Astrocyte of the cerebellum (primary cell): ENCODE measurements at regions not wholly inside any gene's neighbourhood (a gene's known extent, or its start where the extent isn't known, plus 50 kb on each side); places are given as distances from the start of the nearest gene placed in this dataset.

Experiments
- DNase-seq: peaks from one replicate; pipeline ENCODE4 v3.0.0-alpha.2; 2011; ENCODE audit warnings: low read depth
- H3K4me3 ChIP-seq: 2 replicates; pipeline ENCODE4 v1.5.1; 2011; ENCODE audit warnings: mild to moderate bottlenecking, low read depth, low read length, moderate library complexity
- in situ Hi-C: cut with HindIII; loops from 2 replicates; pipeline ENCODE4 v1.10.0; 2017; ENCODE audit warnings: low sequenced_read_pairs
- TF ChIP-seq, protein P1 (sequence below): IDR thresholded peaks from 2 replicates; pipeline ENCODE4 v1.5.1; 2012; ENCODE audit warnings: low read length, low read depth, moderate library complexity, mild to moderate bottlenecking; ENCODE audit errors: missing control alignments

DNA sequence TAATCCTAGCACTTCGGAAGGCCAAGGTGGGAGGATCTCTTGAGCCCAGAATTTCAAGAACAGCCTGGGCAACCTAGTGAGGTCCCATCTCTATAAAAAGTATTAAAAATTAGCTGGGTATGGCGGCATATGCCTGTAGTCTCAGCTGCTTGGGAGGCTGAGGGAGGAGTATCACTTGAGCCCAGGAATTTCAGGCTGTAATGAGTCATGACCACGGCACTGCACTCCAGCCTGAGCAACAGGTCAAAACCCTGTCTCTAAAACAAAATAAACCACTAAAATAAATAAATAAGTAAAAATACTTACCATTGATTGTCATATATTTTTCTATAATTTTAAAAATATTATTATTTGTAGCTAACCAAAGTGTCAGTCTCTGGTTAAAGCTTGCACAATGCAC, 315.6 kb upstream of the SMIM31 start:
- in situ Hi-C loops = no loop called here
- TF ChIP-seq, protein P1, sequence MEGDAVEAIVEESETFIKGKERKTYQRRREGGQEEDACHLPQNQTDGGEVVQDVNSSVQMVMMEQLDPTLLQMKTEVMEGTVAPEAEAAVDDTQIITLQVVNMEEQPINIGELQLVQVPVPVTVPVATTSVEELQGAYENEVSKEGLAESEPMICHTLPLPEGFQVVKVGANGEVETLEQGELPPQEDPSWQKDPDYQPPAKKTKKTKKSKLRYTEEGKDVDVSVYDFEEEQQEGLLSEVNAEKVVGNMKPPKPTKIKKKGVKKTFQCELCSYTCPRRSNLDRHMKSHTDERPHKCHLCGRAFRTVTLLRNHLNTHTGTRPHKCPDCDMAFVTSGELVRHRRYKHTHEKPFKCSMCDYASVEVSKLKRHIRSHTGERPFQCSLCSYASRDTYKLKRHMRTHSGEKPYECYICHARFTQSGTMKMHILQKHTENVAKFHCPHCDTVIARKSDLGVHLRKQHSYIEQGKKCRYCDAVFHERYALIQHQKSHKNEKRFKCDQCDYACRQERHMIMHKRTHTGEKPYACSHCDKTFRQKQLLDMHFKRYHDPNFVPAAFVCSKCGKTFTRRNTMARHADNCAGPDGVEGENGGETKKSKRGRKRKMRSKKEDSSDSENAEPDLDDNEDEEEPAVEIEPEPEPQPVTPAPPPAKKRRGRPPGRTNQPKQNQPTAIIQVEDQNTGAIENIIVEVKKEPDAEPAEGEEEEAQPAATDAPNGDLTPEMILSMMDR = no peak
- no peak overlapping the region for H3K4me3 ChIP-seq
- DNase-seq = no peak

DNA sequence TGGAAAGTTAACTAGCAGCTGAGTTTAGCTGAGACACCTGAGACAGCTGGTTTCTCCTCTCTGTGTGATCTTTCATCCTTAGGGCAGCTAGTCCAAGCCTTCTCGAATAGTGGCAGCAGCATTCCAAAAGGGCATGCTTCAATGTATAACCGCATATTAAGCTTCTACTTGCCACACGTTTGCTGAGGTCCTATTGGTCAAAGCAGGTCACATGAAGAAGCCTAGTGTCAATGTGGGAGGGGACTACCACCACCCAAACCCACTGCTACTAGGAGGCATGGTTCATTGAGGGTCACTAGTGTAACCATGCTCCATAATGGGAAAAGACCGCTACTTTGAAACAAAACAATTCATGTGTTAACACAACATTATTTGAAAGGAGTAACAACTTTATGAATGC, 314.9 kb upstream of the SMIM31 start:
- H3K4me3 ChIP-seq = no peak overlapping the region
- TF ChIP-seq, protein P1 = no peak
- in situ Hi-C loops = no loop called here
- DNase-seq = no peak

DNA sequence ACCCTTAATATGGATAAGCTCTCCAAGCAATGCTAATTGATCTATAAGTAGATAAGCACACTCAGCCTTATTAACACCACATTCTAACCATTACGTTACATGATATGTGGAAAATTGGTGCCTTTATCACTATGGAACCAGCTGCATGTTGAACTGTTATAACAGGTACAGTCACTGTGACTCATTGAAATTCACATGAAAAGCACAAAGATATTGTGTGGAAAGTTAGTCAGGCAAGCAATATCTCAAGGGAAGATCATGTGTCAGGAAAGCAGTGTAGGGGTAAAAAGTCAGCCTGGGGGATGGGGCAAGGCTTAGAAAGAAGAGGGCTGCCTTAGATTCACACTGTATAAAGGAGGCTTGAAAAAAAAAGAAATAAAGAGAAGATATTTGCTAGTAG, 313.7 kb upstream of the SMIM31 start:
- TF ChIP-seq, protein P1 = no peak
- H3K4me3 ChIP-seq = no peak overlapping the region
- in situ Hi-C loops = no loop called here
- DNase-seq = no peak

DNA sequence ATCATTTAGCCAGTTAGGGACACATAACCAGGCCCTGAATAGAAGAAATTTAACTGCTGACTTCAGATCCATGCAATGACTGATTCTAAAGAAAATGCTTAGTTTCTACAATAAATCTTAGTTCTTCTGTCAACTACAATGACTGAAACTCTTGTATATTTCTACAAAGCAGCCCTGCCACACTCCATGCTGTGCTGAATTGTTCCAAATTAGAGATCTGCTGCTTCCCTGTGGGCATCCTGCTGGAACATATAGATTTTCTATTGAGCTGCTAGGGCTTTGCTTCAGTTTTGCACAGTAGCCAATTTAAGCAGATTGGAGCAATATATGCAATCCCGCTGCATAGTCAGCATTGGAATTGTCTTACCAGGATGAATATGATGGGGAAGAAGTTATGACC, 312.8 kb upstream of the SMIM31 start:
- H3K4me3 ChIP-seq = no peak overlapping the region
- TF ChIP-seq, protein P1 = no peak
- in situ Hi-C loops = no loop called here
- DNase-seq = no peak

DNA sequence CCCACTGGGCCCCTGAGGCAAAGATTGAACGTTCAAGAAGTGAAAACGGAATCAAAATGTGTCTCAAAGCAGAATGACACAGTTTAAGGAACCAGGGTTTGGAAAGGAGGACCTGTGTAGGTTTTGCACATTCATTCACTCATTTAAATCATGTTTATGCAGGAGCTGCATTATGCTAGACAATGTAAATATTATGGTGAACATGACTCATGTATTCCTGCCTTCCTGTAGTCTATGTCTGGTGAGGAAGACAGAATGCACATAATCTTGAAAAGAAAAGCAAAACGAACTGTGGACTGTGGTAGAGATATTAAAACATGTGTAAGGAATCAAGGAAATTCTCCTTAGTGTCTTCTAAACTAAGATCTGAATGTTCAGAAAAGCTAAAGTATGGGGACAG, 311.8 kb upstream of the SMIM31 start:
- in situ Hi-C loops = no loop called here
- H3K4me3 ChIP-seq = no peak overlapping the region
- TF ChIP-seq, protein P1 = no peak
- DNase-seq = no peak

DNA sequence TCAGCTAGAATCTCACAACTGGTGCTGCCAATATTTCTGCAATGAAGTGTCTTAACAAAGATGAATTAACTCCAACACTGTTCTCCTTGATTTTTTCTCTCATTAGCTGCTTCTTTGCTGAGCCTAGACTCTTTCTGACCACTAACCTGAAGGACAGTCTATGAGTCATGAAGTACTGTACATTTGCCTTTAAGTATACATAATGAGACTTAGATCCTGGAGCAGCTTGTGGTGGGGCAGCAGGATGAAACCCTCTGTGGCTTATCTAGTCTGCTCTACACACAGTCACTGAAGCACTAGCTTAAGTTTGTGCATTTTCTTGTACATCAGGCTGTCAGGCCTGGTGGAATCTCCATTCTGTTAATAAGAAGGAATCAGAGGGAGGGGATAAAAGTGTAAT, 307.4 kb upstream of the SMIM31 start:
- TF ChIP-seq, protein P1 = no peak
- in situ Hi-C loops = no loop called here
- peak; percentile 29 for DNase-seq
- no peak overlapping the region for H3K4me3 ChIP-seq

DNA sequence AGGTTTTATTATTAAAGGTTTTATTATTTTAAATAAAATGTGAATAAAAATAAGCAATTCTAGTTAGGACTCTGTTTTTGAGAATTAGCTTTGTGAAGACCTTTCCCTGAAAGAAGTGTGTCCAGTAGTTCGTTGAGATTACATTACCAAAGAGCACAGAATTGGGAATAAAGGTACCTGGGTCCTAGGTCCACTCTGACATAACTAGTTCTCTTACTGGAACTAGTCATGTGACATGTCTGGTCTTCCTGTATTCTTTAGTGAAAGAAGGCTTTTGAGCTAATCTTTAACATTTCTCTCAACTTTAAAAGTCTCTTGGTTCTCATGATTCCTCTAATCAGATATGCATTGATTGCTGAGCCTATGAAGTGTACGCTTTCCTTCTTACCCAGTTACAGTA, 292.0 kb upstream of the SMIM31 start:
- in situ Hi-C loops = no loop called here
- no peak for DNase-seq
- H3K4me3 ChIP-seq = no peak overlapping the region
- TF ChIP-seq, protein P1 = no peak
